Panc1 (cell line): ENCODE measurements at regions not wholly inside any gene's neighbourhood (a gene's known extent, or its start where the extent isn't known, plus 50 kb on each side); places are given as distances from the start of the nearest gene placed in this dataset.

Source experiments
- ATAC-seq: fragments of 200-7000 bp; cut with Tn5 transposase; 2 replicates; pipeline ENCODE4 v1.9.1; 2020; ENCODE audit warnings: mild to moderate bottlenecking, moderate library complexity
- BruUV-seq: library from RNA; stranded (reverse); fragments of 400-500 nt; replicated peaks from 2 replicates; lab custom pipeline; 2021; lab: Mats Ljungman, UMichigan
- CTCF ChIA-PET: fragments of 300-600 bp; sonication (Branson Sonifier 250); formaldehyde crosslinking; loops from one replicate; lab custom pipeline; 2022; ENCODE audit warnings: antibody characterized with exemption; lab: Charles Lee
- POLR2A ChIA-PET: fragments of 300-600 bp; sonication (Branson Sonifier 250); formaldehyde crosslinking; loops from one replicate; lab custom pipeline; 2022; ENCODE audit warnings: antibody characterized with exemption; lab: Charles Lee
- DNase-seq: peaks from one replicate; pipeline ENCODE4 v3.0.0-alpha.2; 2010; ENCODE audit warnings: low read depth, low spot score
- H3K27ac ChIP-seq: 2 replicates; pipeline ENCODE4 v1.5.1; 2011; ENCODE audit warnings: mild to moderate bottlenecking, low read length, inconsistent platforms
- H3K27me3 ChIP-seq: fragments of 200-500 bp; sonication (Bioruptor generic); 2 replicates; pipeline ENCODE4 v1.6.0; 2014; ENCODE audit warnings: low read length, inconsistent platforms; ENCODE audit not compliant: control insufficient read depth, insufficient read depth
- H3K36me3 ChIP-seq: fragments of 200-500 bp; sonication (Bioruptor generic); 2 replicates; pipeline ENCODE4 v1.5.1; 2014; ENCODE audit warnings: inconsistent platforms, mild to moderate bottlenecking, low read length, moderate library complexity; ENCODE audit not compliant: control insufficient read depth, insufficient read depth
- H3K4me1 ChIP-seq: 2 replicates; pipeline ENCODE4 v1.5.1; 2011; ENCODE audit warnings: inconsistent platforms, mild to moderate bottlenecking, low read length, moderate library complexity; ENCODE audit not compliant: control insufficient read depth, insufficient read depth
- H3K4me3 ChIP-seq, 2 experiments: 2 replicates each; pipeline ENCODE4 v1.5.1; 2011 to 2012; ENCODE audit warnings: low read depth in 2 of 2, low read length in 2 of 2, mild to moderate bottlenecking in 2 of 2, inconsistent platforms in 1 of 2, moderate library complexity in 1 of 2
- H3K9me3 ChIP-seq: fragments of 200-500 bp; sonication (Bioruptor generic); 2 replicates; pipeline ENCODE4 v1.5.1; 2014; ENCODE audit warnings: low read depth, mild to moderate bottlenecking, inconsistent platforms, low read length, moderate library complexity; ENCODE audit not compliant: control insufficient read depth, insufficient read depth
- POLR2AphosphoS5 ChIP-seq: IDR thresholded peaks from 2 replicates; pipeline ENCODE4 v1.6.1; 2012; ENCODE audit warnings: mild to moderate bottlenecking, low read depth, low read length, moderate library complexity
- SIN3A ChIP-seq: IDR thresholded peaks from 2 replicates; pipeline ENCODE4 v1.6.1; 2012; ENCODE audit warnings: low read depth, mild to moderate bottlenecking, low read length, moderate library complexity, borderline replicate concordance; ENCODE audit not compliant: insufficient read depth
- TCF7L2 ChIP-seq: IDR thresholded peaks from 2 replicates; pipeline ENCODE4 v1.6.1; 2011; ENCODE audit warnings: mild to moderate bottlenecking, low read depth, low read length, inconsistent platforms
- in situ Hi-C: cut with HindIII; loops from 2 replicates; pipeline ENCODE4 v1.10.0; 2016; ENCODE audit warnings: low sequenced_read_pairs, low pct_unique_long_range_greater_than_20kb
- intact Hi-C: fragments of 100-400 bp; cut with micrococcal nuclease; formaldehyde crosslinking; loops from one replicate; pipeline ENCODE4 v1.10.0; 2022; ENCODE audit not compliant: unreplicated experiment
- TF ChIP-seq, protein P1 (sequence below), 2 experiments: IDR thresholded peaks; 2 replicates each; pipeline ENCODE4 v1.6.1; 2011 to 2012; ENCODE audit warnings: low read depth in 2 of 2, control low read depth in 1 of 2, low read length in 1 of 2, mild to moderate bottlenecking in 1 of 2, moderate library complexity in 1 of 2; ENCODE audit not compliant: insufficient read depth in 1 of 2
- TF ChIP-seq, protein P2 (sequence below): fragments of 450-650 bp; IDR thresholded peaks from 2 replicates; pipeline ENCODE4 v1.5.1; 2017; ENCODE audit warnings: mild to moderate bottlenecking

DNA sequence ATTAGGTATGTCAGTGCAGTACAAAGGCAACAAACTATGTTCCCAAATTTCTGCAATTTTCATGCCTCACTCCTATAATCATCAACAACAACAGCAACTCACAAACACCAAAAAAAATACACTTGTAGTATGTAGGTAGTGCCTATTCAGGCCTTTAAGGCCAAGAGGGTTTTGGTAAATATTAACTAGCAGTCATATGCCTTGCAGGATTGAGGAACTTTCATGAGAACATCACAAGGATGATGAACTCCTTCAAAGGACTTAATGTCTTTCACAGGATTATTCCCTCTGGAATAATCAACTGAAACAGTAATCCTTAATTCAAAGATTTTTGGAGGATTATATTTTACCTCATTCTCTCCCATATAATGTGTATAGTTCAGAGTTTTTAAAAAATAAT is 293.8 kb downstream of the NOVA1 start:
- TF ChIP-seq SIN3A = no peak
- TF ChIP-seq, protein P1, sequence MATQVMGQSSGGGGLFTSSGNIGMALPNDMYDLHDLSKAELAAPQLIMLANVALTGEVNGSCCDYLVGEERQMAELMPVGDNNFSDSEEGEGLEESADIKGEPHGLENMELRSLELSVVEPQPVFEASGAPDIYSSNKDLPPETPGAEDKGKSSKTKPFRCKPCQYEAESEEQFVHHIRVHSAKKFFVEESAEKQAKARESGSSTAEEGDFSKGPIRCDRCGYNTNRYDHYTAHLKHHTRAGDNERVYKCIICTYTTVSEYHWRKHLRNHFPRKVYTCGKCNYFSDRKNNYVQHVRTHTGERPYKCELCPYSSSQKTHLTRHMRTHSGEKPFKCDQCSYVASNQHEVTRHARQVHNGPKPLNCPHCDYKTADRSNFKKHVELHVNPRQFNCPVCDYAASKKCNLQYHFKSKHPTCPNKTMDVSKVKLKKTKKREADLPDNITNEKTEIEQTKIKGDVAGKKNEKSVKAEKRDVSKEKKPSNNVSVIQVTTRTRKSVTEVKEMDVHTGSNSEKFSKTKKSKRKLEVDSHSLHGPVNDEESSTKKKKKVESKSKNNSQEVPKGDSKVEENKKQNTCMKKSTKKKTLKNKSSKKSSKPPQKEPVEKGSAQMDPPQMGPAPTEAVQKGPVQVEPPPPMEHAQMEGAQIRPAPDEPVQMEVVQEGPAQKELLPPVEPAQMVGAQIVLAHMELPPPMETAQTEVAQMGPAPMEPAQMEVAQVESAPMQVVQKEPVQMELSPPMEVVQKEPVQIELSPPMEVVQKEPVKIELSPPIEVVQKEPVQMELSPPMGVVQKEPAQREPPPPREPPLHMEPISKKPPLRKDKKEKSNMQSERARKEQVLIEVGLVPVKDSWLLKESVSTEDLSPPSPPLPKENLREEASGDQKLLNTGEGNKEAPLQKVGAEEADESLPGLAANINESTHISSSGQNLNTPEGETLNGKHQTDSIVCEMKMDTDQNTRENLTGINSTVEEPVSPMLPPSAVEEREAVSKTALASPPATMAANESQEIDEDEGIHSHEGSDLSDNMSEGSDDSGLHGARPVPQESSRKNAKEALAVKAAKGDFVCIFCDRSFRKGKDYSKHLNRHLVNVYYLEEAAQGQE (IDR thresholded peaks at IDR 0.05; ENCODE audit: insufficient read depth in 1 of 2, low read depth in 2 of 2, low read length in 1 of 2) = no peak
- no peak for TF ChIP-seq POLR2AphosphoS5
- no peak for TF ChIP-seq TCF7L2
- TF ChIP-seq, protein P2, sequence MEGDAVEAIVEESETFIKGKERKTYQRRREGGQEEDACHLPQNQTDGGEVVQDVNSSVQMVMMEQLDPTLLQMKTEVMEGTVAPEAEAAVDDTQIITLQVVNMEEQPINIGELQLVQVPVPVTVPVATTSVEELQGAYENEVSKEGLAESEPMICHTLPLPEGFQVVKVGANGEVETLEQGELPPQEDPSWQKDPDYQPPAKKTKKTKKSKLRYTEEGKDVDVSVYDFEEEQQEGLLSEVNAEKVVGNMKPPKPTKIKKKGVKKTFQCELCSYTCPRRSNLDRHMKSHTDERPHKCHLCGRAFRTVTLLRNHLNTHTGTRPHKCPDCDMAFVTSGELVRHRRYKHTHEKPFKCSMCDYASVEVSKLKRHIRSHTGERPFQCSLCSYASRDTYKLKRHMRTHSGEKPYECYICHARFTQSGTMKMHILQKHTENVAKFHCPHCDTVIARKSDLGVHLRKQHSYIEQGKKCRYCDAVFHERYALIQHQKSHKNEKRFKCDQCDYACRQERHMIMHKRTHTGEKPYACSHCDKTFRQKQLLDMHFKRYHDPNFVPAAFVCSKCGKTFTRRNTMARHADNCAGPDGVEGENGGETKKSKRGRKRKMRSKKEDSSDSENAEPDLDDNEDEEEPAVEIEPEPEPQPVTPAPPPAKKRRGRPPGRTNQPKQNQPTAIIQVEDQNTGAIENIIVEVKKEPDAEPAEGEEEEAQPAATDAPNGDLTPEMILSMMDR = no peak
- CTCF ChIA-PET = no interaction called here
- Histone ChIP-seq H3K9me3 (no peaks in the 10 kb centered on the region), H3K4me3 (no peak overlapping the region), H3K36me3 (no peaks in the 10 kb centered on the region), H3K27me3 (no peaks in the 10 kb centered on the region), H3K27ac (no peak overlapping the region), H3K4me1 (no peaks in the 10 kb centered on the region)
- DNase-seq = no peak
- POLR2A ChIA-PET = no interaction called here
- BruUV-seq = no TSS peak
- in situ Hi-C loops (no loop called here), intact Hi-C loops (no loop called here)
- no peak for ATAC-seq

DNA sequence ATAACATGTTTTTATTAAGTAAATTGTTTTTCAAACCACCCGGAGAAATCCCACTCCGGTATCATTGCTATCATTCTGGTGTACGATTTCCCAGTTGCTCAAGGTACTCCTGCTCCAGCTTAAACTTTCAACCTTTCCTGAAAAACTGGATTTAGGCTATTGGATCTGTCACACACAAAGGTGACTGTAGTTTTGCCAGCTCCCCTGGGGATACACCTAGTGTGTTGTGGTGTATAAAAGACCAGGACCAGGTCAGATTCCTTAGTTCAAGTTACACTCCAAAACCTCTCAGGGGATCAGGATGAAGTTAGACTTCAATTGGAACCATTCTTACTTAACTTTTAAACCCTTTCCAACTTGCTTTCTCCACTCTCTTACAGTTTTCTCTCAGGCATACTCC is 303.9 kb downstream of the NOVA1 start:
- TF ChIP-seq, protein P2 = no peak
- TF ChIP-seq TCF7L2 (no peak), SIN3A (no peak)
- DNase-seq = no peak
- Histone ChIP-seq H3K27me3 (no peaks in the 10 kb centered on the region), H3K4me3 (no peak overlapping the region), H3K27ac (no peak overlapping the region), H3K9me3 (no peaks in the 10 kb centered on the region), H3K4me1 (no peaks in the 10 kb centered on the region), H3K36me3 (no peaks in the 10 kb centered on the region)
- intact Hi-C loops (no loop called here), in situ Hi-C loops (no loop called here)
- ATAC-seq = no peak
- no TSS peak for BruUV-seq
- CTCF ChIA-PET = no interaction called here
- POLR2A ChIA-PET = no interaction called here
